Keratinocyte (primary cell): ENCODE measurements at regions not wholly inside any gene's neighbourhood (a gene's known extent, or its start where the extent isn't known, plus 50 kb on each side); places are given as distances from the start of the nearest gene placed in this dataset.

Experiments
- DNase-seq: peaks from one replicate; pipeline ENCODE4 v3.0.0-alpha.2; 2011; ENCODE audit warnings: low read depth, missing footprints, low spot score
- FAIRE-seq: peaks from 2 replicates; lab custom pipeline; 2011; peaks lifted over from hg19 to GRCh38; lab: Jason Lieb, UNC
- H2AFZ ChIP-seq: 2 replicates; pipeline ENCODE4 v1.6.0; 2012; ENCODE audit warnings: low read length, control low read depth, inconsistent platforms; ENCODE audit not compliant: control insufficient read depth
- H3K27ac ChIP-seq: 2 replicates; pipeline ENCODE4 v1.5.1; 2011; ENCODE audit warnings: low read length; ENCODE audit not compliant: control insufficient read depth, insufficient read depth
- H3K27me3 ChIP-seq: 3 replicates; pipeline ENCODE4 v1.6.0; 2011; ENCODE audit warnings: low read length; ENCODE audit not compliant: control insufficient read depth, insufficient read depth; ENCODE audit errors: extremely low read depth
- H3K36me3 ChIP-seq, 2 experiments: 2 replicates in 1 of 2; 3 replicates in 1 of 2; pipeline ENCODE4 v1.5.1; 2011; ENCODE audit warnings: low read length in 2 of 2, mild to moderate bottlenecking in 1 of 2; ENCODE audit not compliant: control insufficient read depth in 2 of 2, insufficient read depth in 2 of 2; ENCODE audit errors: extremely low read depth in 1 of 2
- H3K4me1 ChIP-seq: 3 replicates; pipeline ENCODE4 v1.5.1; 2011; ENCODE audit warnings: low read length; ENCODE audit not compliant: control insufficient read depth, insufficient read depth; ENCODE audit errors: extremely low read depth
- H3K4me2 ChIP-seq: 3 replicates; pipeline ENCODE4 v1.6.0; 2011; ENCODE audit warnings: low read depth, low read length; ENCODE audit not compliant: control insufficient read depth, insufficient read depth; ENCODE audit errors: extremely low read depth
- H3K4me3 ChIP-seq, 3 experiments: fragments of 200-600 bp in 1 of 3; sonication (generic) in 1 of 3; 2 replicates in 2 of 3; 3 replicates in 1 of 3; pipeline ENCODE4 v1.5.1; 2011 to 2016; ENCODE audit warnings: low read length in 3 of 3, mild to moderate bottlenecking in 3 of 3, control low read depth in 2 of 3, inconsistent platforms in 1 of 3, low read depth in 1 of 3, mixed read lengths in 1 of 3, mixed run types in 1 of 3, moderate library complexity in 1 of 3; ENCODE audit not compliant: control insufficient read depth in 2 of 3, insufficient read depth in 2 of 3; ENCODE audit errors: extremely low read depth in 1 of 3
- H3K79me2 ChIP-seq: 2 replicates; pipeline ENCODE4 v1.6.0; 2012; ENCODE audit warnings: low read length; ENCODE audit not compliant: control insufficient read depth, insufficient read depth
- H3K9ac ChIP-seq: 3 replicates; pipeline ENCODE4 v1.6.0; 2011; ENCODE audit warnings: low read length; ENCODE audit not compliant: control insufficient read depth, insufficient read depth; ENCODE audit errors: extremely low read depth
- H3K9me1 ChIP-seq: 3 replicates; pipeline ENCODE4 v1.6.0; 2011; ENCODE audit warnings: low read length; ENCODE audit not compliant: control insufficient read depth, insufficient read depth; ENCODE audit errors: extremely low read depth
- H3K9me3 ChIP-seq: 2 replicates; pipeline ENCODE4 v1.5.1; 2012; ENCODE audit warnings: low read depth, low read length; ENCODE audit not compliant: control insufficient read depth
- H4K20me1 ChIP-seq: 3 replicates; pipeline ENCODE4 v1.6.0; 2011; ENCODE audit warnings: low read length; ENCODE audit not compliant: control insufficient read depth, insufficient read depth; ENCODE audit errors: extremely low read depth
- CTCF ChIP-seq, 3 experiments: IDR thresholded peaks in 1 of 3; conservative IDR thresholded peaks in 1 of 3; optimal IDR thresholded peaks in 1 of 3; 2 replicates in 2 of 3; 3 replicates in 1 of 3; pipeline versions ENCODE3 to v1.5.1; 2011; ENCODE audit warnings: low read length in 3 of 3, mild to moderate bottlenecking in 3 of 3, moderate library complexity in 2 of 3, control low read depth in 1 of 3, inconsistent platforms in 1 of 3; ENCODE audit not compliant: insufficient read depth in 2 of 3; ENCODE audit errors: extremely low read depth in 1 of 3
- EZH2 ChIP-seq: IDR thresholded peaks from one replicate; pipeline ENCODE4 v1.6.1; 2012; ENCODE audit warnings: inconsistent platforms, mild to moderate bottlenecking, low read length, moderate library complexity
- dilution Hi-C: fragments of 300-500 bp; cut with MboI; formaldehyde crosslinking; loops from one replicate; pipeline ENCODE4 v1.7.0; 2020; ENCODE audit warnings: low sequenced_read_pairs; ENCODE audit not compliant: extremely low pct_ligation_motif_present

- TF ChIP-seq CTCF (optimal IDR thresholded peaks at IDR 0.05 in 1 of 3, IDR thresholded peaks at IDR 0.05 in 1 of 3, conservative IDR thresholded peaks at IDR 0.05 in 1 of 3; ENCODE audit: extremely low read depth in 1 of 3, insufficient read depth in 2 of 3, low read length in 3 of 3) (no peak), EZH2 (no peak)
- no peak overlapping the region for H3K27ac ChIP-seq
- FAIRE-seq (no peak), DNase-seq (no peak)
- no peaks in the 10 kb centered on the region for H4K20me1 ChIP-seq
- no peaks in the 10 kb centered on the region for H3K9me3 ChIP-seq
- H3K9me1 ChIP-seq, result no peaks in the 10 kb centered on the region
- H3K79me2 ChIP-seq, result no peaks in the 10 kb centered on the region
- no peak overlapping the region for H3K4me3 ChIP-seq
- H3K9ac ChIP-seq, result no peak overlapping the region
- no peak overlapping the region for H3K4me2 ChIP-seq
- H2AFZ ChIP-seq, result no peak overlapping the region
- no peaks in the 10 kb centered on the region for H3K36me3 ChIP-seq
- H3K27me3 ChIP-seq, result no peaks in the 10 kb centered on the region
- dilution Hi-C loops, result no loop called here
- H3K4me1 ChIP-seq, result peaks cover 31% of the 10 kb centered on the region
These were observed 60.3 kb upstream of the LHX1 start for GRCh38 chr17:36876966-36877365.

GRCh38 chr17:36877771-36878170 lies 59.5 kb upstream of the LHX1 start:
- H3K9ac ChIP-seq, result no peak overlapping the region
- H3K9me3 ChIP-seq, result no peaks in the 10 kb centered on the region
- no peaks in the 10 kb centered on the region for H3K9me1 ChIP-seq
- H3K27ac ChIP-seq, result no peak overlapping the region
- H4K20me1 ChIP-seq, result no peaks in the 10 kb centered on the region
- H2AFZ ChIP-seq, result no peak overlapping the region
- dilution Hi-C loops, result no loop called here
- H3K4me3 ChIP-seq, result no peak overlapping the region
- FAIRE-seq, result no peak
- H3K4me1 ChIP-seq, result peaks cover 31% of the 10 kb centered on the region
- H3K4me2 ChIP-seq, result no peak overlapping the region
- no peaks in the 10 kb centered on the region for H3K27me3 ChIP-seq
- TF ChIP-seq CTCF (optimal IDR thresholded peaks at IDR 0.05 in 1 of 3, IDR thresholded peaks at IDR 0.05 in 1 of 3, conservative IDR thresholded peaks at IDR 0.05 in 1 of 3; ENCODE audit: extremely low read depth in 1 of 3, insufficient read depth in 2 of 3, low read length in 3 of 3), result no peak
- TF ChIP-seq EZH2, result no peak
- no peak for DNase-seq
- H3K79me2 ChIP-seq, result no peaks in the 10 kb centered on the region
- no peaks in the 10 kb centered on the region for H3K36me3 ChIP-seq
